GM18505 (cell line): ENCODE measurements at regions not wholly inside any gene's neighbourhood (a gene's known extent, or its start where the extent isn't known, plus 50 kb on each side); places are given as distances from the start of the nearest gene placed in this dataset.
"Not testable (repeated sequence)": the region's sequence is repeated elsewhere in the genome, so short reads cannot be mapped to it uniquely, and the experiment has no call there.

Source experiments
- ATAC-seq: cut with Tn5 transposase; IDR thresholded peaks from one replicate; pipeline ENCODE4 v1.9.1; 2021; ENCODE audit not compliant: unreplicated experiment
- POLR2A ChIP-seq: IDR thresholded peaks from 4 replicates; pipeline ENCODE4 v1.6.1; 2011; ENCODE audit warnings: borderline replicate concordance; ENCODE audit not compliant: insufficient read depth, insufficient read length; ENCODE audit errors: extremely low read depth

- no peak for ATAC-seq
- no peak for TF ChIP-seq POLR2A
Observed at GRCh38 chr2:142581491-142581890, 296.0 kb upstream of the KYNU start.

DNA sequence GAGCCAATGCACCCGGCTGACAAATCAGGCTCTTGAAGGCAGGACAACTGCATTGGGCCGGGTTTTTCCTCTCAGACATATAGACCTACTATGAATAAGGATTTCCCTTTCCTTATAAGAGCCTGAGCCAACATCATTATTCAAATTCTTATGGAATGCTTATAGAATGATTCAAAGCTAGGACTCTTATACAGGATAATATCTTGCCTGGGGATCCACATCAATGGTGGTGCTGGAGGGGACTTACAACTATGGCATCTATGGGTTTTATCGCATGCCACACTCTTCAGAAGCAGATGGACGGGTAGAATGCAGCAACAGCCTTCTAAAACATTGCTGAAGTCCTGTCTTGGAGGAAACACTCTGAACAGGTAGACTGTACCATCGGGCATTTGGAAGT, 296.8 kb upstream of the KYNU start:
- no peak for ATAC-seq
- no peak for TF ChIP-seq POLR2A

DNA sequence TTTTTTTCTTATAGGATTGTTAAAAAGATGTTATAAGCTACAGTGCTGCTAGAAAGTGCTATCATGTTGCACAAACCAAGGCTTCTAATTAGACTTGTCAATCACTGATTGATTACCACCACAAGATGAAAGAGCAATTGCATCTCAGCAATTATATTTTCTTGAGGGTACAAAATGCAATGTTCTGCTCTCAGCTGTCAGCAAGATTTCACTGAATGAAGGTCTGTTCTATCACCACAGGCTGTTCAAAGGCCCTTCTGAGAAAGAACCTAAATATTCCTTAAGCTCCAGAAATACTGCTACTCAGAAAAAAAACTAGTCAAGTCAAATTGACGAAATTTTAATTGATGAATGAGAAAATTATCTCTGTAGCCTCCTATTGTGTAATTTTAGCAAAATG, 301.9 kb upstream of the KYNU start:
- TF ChIP-seq POLR2A: no peak
- ATAC-seq: no peak

- no peak for TF ChIP-seq POLR2A
- no peak for ATAC-seq
Observed at GRCh38 chr2:142574388-142574787, 303.1 kb upstream of the KYNU start.

GRCh38 chr2:142572346-142573132, 304.9 kb upstream of the KYNU start:
- ATAC-seq: no peak
- no peak for TF ChIP-seq POLR2A

- TF ChIP-seq POLR2A: no peak
- no peak for ATAC-seq
Observed at GRCh38 chr2:142571934-142572333, 305.5 kb upstream of the KYNU start.

- TF ChIP-seq POLR2A: no peak
Observed at GRCh38 chr2:142562900-142563299, 314.6 kb upstream of the KYNU start.

GRCh38 chr2:142561656-142562055, 315.8 kb upstream of the KYNU start:
- no peak for ATAC-seq
- no peak for TF ChIP-seq POLR2A

More at GRCh38 chr2:142562900-142563299, 314.6 kb upstream of the KYNU start:
- no peak for ATAC-seq

- no peak for TF ChIP-seq POLR2A
- no peak for ATAC-seq
Observed at GRCh38 chr2:142557391-142557790, 320.1 kb upstream of the KYNU start.

DNA sequence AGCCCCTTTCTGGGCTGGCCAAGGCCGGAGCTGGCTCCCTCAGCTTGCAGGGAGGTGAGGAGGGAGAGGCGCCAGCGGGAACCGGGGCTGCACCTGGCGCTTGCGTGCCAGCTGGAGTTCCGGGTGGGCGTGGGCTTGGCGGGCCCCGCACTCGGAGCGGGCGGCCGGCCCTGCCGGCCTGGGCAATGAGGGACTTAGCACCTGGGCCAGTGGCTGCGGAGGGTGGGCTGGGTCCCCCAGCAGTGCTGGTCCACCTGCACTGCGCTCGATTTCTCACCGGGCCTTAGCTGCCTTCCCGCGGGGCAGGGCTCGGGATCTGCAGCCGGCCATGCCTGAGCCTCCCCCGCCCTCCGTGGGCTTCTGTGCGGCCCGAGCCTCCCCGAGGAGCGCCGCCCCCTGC, 331.5 kb upstream of the KYNU start:
- ATAC-seq: not testable (repeated sequence)

DNA sequence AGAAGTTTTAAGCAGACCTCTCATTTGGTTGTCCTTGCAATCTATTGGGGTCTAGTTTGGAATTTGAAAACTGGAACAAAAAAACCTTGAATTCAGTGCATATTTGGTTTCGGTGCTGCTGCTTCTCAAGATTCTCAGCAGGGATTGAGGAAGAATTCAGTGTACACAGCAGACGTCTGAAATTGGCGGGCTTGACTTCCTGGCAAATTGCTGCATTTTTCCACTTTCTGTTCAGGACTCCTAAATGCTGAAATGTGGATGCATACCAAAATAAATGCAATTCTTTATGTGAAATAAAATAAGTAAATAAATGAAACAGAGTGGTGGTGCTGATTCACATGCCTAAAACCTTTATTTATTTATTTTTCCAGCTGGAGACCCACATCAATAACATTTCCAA, 332.4 kb upstream of the KYNU start:
- no peak for TF ChIP-seq POLR2A
- ATAC-seq: no peak

DNA sequence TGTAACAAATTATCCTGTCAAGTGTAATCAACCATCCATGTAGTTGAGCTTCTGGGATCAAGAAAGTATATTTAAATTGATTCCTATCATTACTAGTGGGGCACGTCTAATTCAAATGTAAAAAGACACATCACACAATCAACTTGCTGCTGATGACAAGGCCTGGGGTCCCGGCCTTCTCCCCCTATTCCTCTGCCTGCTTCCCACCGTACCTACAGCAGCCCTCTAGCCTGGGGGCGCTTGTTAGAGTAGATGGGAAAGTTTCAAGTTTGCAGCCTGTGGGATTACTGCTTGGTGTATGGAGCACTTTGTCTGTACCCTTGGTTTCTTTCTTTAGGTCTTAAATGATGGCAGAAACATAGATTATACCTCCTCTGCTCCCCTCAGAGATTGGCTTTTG, 333.3 kb upstream of the KYNU start:
- TF ChIP-seq POLR2A: no peak
- no peak for ATAC-seq

DNA sequence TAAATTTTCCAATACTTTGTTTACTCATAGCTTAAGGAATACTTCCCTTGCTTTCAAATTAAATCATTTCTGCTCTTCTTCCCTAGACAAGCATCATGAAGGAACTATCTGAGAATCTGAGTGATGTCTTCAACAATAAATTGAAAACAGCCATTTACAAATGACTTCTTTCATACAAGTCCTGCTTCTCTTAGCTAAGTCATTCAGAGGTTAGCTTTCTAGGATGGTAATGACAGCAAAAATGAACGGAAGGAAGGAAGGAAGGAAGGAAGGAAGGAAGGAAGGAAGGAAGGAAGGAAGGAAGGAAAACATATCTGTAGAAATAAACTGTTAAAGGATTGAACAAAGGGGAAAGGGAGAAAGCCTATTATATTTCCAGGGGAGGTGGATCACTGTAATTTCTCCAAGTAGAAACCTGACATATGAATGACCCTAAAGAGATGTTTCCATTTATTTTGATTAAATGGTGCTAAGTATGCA, 335.0 kb upstream of the KYNU start:
- ATAC-seq: no peak
- no peak for TF ChIP-seq POLR2A

- ATAC-seq: no peak
- TF ChIP-seq POLR2A: no peak
Observed at GRCh38 chr2:142536966-142537365, 340.5 kb upstream of the KYNU start.

GRCh38 chr2:142536492-142536891, 341.0 kb upstream of the KYNU start:
- TF ChIP-seq POLR2A: no peak
- ATAC-seq: no peak

- no peak for ATAC-seq
- TF ChIP-seq POLR2A: no peak
Observed at GRCh38 chr2:142535311-142535710, 342.2 kb upstream of the KYNU start.

GRCh38 chr2:142533177-142533576, 344.3 kb upstream of the KYNU start:
- TF ChIP-seq POLR2A: no peak

More at GRCh38 chr2:142533177-142533576, 344.3 kb upstream of the KYNU start:
- ATAC-seq: no peak
